GM21825 (cell line): ENCODE measurements at regions not wholly inside any gene's neighbourhood (a gene's known extent, or its start where the extent isn't known, plus 50 kb on each side); places are given as distances from the start of the nearest gene placed in this dataset.

Experiments
- ATAC-seq: cut with Tn5 transposase; IDR thresholded peaks from one replicate; pipeline ENCODE4 v1.9.1; 2021; ENCODE audit warnings: mild to moderate bottlenecking, moderate library complexity; ENCODE audit not compliant: unreplicated experiment

GRCh38 chr1:69497441-69498221 lies 70.1 kb upstream of the LRRC7 start:
- ATAC-seq: no peak

DNA sequence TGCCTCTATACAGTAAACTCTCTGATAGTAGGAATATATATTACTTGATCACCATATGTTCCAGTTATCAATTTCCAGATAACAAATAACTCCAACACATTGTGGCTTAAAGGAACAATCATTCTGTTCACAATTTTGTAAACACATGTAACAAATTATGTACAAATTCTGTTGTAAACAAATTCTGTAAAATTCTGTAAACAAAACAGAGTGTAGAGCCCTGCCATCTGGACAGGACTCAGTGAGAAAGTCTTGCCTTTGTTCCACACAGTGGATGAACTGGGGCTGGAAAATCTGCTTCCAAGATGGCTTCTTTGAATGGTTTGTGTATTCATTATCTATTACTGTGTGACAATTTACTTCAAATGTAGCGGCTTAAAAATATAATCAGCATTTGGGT lies 69.0 kb upstream of the LRRC7 start:
- no peak for ATAC-seq

GRCh38 chr1:69499203-69499803 lies 68.4 kb upstream of the LRRC7 start:
- ATAC-seq: no peak

- no peak for ATAC-seq
Measured at GRCh38 chr1:69502991-69503390, 64.7 kb upstream of the LRRC7 start.

DNA sequence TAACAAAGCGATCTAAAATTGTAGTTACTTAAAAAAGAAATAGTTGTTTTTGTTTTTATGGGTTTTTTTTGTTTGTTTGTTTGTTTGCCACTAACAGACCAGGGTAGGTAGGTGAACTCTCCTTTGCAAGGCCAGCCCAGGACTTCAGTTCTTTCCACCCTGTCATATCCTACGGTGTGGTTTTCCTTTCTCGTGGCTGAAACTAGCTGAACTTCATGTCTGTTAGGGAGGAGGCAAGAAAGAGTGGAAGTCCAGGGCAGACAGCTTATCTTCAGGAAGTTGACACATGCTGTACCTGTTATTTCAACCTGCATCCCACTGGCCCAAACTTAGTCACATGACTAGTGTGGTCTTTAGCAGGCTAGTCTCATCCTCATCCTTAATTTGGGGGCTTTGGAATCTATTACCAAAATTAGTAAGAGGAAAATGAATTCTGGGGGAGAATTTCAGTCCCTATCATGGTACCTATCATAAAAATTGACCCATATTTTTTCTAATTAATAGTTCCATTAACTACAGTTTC lies 62.9 kb upstream of the LRRC7 start:
- no peak for ATAC-seq

GRCh38 chr1:69506311-69506710 lies 61.4 kb upstream of the LRRC7 start:
- ATAC-seq: no peak

DNA sequence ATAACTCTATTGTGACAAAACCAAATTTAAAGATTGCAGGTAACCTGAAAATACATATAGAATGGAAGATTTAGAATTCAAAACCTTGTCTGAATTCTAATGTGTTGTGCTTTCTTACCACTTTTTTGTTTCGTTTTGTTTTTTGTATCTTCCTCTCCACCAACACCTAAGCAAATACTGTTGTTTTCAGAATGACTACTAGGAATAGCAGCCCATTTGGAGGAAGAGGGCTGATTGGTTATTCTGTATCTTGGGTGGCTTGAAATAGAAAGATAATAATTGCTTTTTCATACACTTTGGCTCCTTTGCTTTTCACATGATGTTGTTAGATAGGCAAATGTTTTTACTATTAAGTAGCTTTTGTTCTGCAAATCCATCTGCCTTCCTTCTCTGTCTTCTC lies 61.0 kb upstream of the LRRC7 start:
- no peak for ATAC-seq

DNA sequence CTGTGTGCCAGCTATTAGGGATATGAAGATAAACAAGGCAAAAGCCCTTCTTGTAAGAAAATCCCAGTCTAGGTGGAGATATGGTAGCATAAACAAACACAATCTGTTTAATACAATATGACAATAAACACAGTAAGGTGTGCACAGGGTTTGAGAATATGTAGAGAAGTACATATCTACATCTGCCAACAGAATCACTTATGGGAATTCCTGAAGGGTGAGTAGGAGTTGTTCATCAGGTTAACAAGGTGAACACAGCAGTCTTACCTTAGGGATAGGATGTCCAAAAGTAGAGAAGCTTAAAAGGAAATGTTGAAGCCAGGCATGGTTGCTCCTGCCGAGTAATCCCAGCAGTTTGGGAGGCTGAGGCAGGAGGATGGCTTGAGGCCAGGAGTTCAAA lies 57.7 kb upstream of the LRRC7 start:
- no peak for ATAC-seq

- no peak for ATAC-seq
Measured at GRCh38 chr1:69511426-69512192, 56.1 kb upstream of the LRRC7 start.

- ATAC-seq: no peak
Measured at GRCh38 chr1:69513601-69514000, 54.1 kb upstream of the LRRC7 start.
